ENCODE measurements at regions not wholly inside any gene's neighbourhood (a gene's known extent, or its start where the extent isn't known, plus 50 kb on each side); places are given as distances from the start of the nearest gene placed in this dataset.

- CTCF ChIA-PET: no interaction called here
- H3K27ac ChIP-seq (ENCODE audit: extremely low read depth, low read depth, low read length): no peak overlapping the region
- POLR2A ChIA-PET: no interaction called here
- H3K4me1 ChIP-seq (ENCODE audit: control insufficient read depth, insufficient read depth, low read length): no peaks in the 10 kb centered on the region
- no peak overlapping the region for H3K4me3 ChIP-seq (ENCODE audit: low read depth, low read length)
- TF ChIP-seq ZNF174 (tag by site-specific recombination; IDR thresholded peaks at IDR 0.05): no peak
- no peak for TF ChIP-seq ZNF214 (tag by site-specific recombination; IDR thresholded peaks at IDR 0.05; ENCODE audit: borderline replicate concordance)
- TF ChIP-seq ZNF24 (tag by site-specific recombination; IDR thresholded peaks at IDR 0.05): no peak
- no peak for TF ChIP-seq ZNF114 (tag by site-specific recombination; IDR thresholded peaks at IDR 0.05)
- TF ChIP-seq ZNF692 (tag by site-specific recombination; IDR thresholded peaks at IDR 0.05): no peak
- no peak for TF ChIP-seq GLI4 (tag by site-specific recombination; IDR thresholded peaks at IDR 0.05)
- TF ChIP-seq ZNF169 (tag by site-specific recombination; IDR thresholded peaks at IDR 0.05): no peak
- TF ChIP-seq ZFP3 (tag by site-specific recombination; IDR thresholded peaks at IDR 0.05; ENCODE audit: low read depth): no peak
- no peak for TF ChIP-seq ZNF580 (tag by site-specific recombination; IDR thresholded peaks at IDR 0.05)
- TF ChIP-seq ZNF341 (tag by site-specific recombination; IDR thresholded peaks at IDR 0.05; ENCODE audit: low read depth): no peak
- no peak for TF ChIP-seq ZBTB7A (tag by site-specific recombination; IDR thresholded peaks at IDR 0.05; ENCODE audit: low read depth)
- TF ChIP-seq IKZF3 (tag by site-specific recombination; IDR thresholded peaks at IDR 0.05): no peak
- TF ChIP-seq ZNF324 (tag by site-specific recombination; IDR thresholded peaks at IDR 0.05): no peak
- TF ChIP-seq ZSCAN23 (tag by site-specific recombination; IDR thresholded peaks at IDR 0.05): no peak
- no peak for TF ChIP-seq ZNF394 (tag by site-specific recombination; IDR thresholded peaks at IDR 0.05; ENCODE audit: borderline replicate concordance)
- TF ChIP-seq ZNF138 (tag by site-specific recombination; IDR thresholded peaks at IDR 0.05; ENCODE audit: borderline replicate concordance): no peak
- TF ChIP-seq FEZF1 (tag by site-specific recombination; IDR thresholded peaks at IDR 0.05): no peak
- TF ChIP-seq ZNF302 (tag by site-specific recombination; IDR thresholded peaks at IDR 0.05; ENCODE audit: low read depth): no peak
- no peak for TF ChIP-seq ZNF843 (tag by site-specific recombination; IDR thresholded peaks at IDR 0.05)
- TF ChIP-seq ZSCAN16 (tag by site-specific recombination; IDR thresholded peaks at IDR 0.05): no peak
- no peaks in the 10 kb centered on the region for H3K36me3 ChIP-seq (ENCODE audit: control insufficient read depth in 2 of 2, insufficient read depth in 1 of 2, low read length in 2 of 2)
- no peaks in the 10 kb centered on the region for H3K9me3 ChIP-seq (ENCODE audit: control insufficient read depth, insufficient read depth, low read depth, low read length)
Observed at GRCh38 chr13:58827904-58828303, 1196.4 kb downstream of the PCDH17 start.

DNA sequence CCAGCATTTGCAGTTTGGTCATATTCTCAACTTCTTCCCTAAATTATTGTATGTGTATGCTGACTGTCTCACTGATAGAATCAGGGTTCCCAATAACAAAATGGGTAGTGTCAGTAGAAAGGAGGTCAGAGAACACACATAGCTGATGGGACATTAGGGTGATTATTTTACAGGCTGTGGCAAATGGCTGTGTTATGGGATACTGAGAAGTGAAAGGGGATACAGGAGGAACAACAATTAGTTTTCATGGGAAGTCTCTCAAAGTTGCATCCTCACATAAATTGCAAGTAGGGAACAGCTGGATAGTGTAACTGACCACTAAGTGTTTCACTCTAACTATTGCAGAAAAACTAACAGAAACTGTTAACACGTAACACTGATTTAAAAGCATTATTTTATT is 1199.3 kb downstream of the PCDH17 start:
- ChIA-PET POLR2A (no interaction called here), CTCF (no interaction called here)
- H3K9me3 ChIP-seq (ENCODE audit: control insufficient read depth, insufficient read depth, low read depth, low read length): no peaks in the 10 kb centered on the region
- no peak for TF ChIP-seq ZNF560 (tag by site-specific recombination; IDR thresholded peaks at IDR 0.05; ENCODE audit: borderline replicate concordance)
- no peak for TF ChIP-seq ZNF354C (tag by site-specific recombination; IDR thresholded peaks at IDR 0.05; ENCODE audit: borderline replicate concordance, low read depth)
- no peak for TF ChIP-seq SP3 (tag by site-specific recombination; IDR thresholded peaks at IDR 0.05)
- TF ChIP-seq ZNF629 (tag by site-specific recombination; IDR thresholded peaks at IDR 0.05): no peak
- TF ChIP-seq SP2 (tag by site-specific recombination; IDR thresholded peaks at IDR 0.05): no peak
- no peak for TF ChIP-seq ZNF366 (tag by site-specific recombination; conservative IDR thresholded peaks at IDR 0.05)
- TF ChIP-seq, protein P1, sequence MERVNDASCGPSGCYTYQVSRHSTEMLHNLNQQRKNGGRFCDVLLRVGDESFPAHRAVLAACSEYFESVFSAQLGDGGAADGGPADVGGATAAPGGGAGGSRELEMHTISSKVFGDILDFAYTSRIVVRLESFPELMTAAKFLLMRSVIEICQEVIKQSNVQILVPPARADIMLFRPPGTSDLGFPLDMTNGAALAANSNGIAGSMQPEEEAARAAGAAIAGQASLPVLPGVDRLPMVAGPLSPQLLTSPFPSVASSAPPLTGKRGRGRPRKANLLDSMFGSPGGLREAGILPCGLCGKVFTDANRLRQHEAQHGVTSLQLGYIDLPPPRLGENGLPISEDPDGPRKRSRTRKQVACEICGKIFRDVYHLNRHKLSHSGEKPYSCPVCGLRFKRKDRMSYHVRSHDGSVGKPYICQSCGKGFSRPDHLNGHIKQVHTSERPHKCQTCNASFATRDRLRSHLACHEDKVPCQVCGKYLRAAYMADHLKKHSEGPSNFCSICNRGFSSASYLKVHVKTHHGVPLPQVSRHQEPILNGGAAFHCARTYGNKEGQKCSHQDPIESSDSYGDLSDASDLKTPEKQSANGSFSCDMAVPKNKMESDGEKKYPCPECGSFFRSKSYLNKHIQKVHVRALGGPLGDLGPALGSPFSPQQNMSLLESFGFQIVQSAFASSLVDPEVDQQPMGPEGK (tag by site-specific recombination; IDR thresholded peaks at IDR 0.05): no peak
- no peak for TF ChIP-seq REPIN1 (tag by site-specific recombination; IDR thresholded peaks at IDR 0.05; ENCODE audit: low read depth)
- no peak for TF ChIP-seq ZNF544 (tag by site-specific recombination; IDR thresholded peaks at IDR 0.05)
- TF ChIP-seq, protein P2, sequence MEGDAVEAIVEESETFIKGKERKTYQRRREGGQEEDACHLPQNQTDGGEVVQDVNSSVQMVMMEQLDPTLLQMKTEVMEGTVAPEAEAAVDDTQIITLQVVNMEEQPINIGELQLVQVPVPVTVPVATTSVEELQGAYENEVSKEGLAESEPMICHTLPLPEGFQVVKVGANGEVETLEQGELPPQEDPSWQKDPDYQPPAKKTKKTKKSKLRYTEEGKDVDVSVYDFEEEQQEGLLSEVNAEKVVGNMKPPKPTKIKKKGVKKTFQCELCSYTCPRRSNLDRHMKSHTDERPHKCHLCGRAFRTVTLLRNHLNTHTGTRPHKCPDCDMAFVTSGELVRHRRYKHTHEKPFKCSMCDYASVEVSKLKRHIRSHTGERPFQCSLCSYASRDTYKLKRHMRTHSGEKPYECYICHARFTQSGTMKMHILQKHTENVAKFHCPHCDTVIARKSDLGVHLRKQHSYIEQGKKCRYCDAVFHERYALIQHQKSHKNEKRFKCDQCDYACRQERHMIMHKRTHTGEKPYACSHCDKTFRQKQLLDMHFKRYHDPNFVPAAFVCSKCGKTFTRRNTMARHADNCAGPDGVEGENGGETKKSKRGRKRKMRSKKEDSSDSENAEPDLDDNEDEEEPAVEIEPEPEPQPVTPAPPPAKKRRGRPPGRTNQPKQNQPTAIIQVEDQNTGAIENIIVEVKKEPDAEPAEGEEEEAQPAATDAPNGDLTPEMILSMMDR (tag by site-specific recombination; IDR thresholded peaks at IDR 0.05): no peak
- no peak for TF ChIP-seq ZBTB7A (tag by site-specific recombination; IDR thresholded peaks at IDR 0.05; ENCODE audit: low read depth)
- TF ChIP-seq ZNF175 (tag by site-specific recombination; IDR thresholded peaks at IDR 0.05): no peak
- TF ChIP-seq ZNF112 (tag by site-specific recombination; IDR thresholded peaks at IDR 0.05): no peak
- no peak overlapping the region for H3K4me3 ChIP-seq (ENCODE audit: low read depth, low read length)
- H3K4me1 ChIP-seq (ENCODE audit: control insufficient read depth, insufficient read depth, low read length): no peaks in the 10 kb centered on the region
- H3K27ac ChIP-seq (ENCODE audit: extremely low read depth, low read depth, low read length): no peak overlapping the region
- no peaks in the 10 kb centered on the region for H3K36me3 ChIP-seq (ENCODE audit: control insufficient read depth in 2 of 2, insufficient read depth in 1 of 2, low read length in 2 of 2)

Data from HEK293 (cell line).